GM18870 (cell line): ENCODE measurements at regions not wholly inside any gene's neighbourhood (a gene's known extent, or its start where the extent isn't known, plus 50 kb on each side); places are given as distances from the start of the nearest gene placed in this dataset.

ENCODE experiments used
- ATAC-seq: cut with Tn5 transposase; IDR thresholded peaks from one replicate; pipeline ENCODE4 v1.9.1; 2021; ENCODE audit warnings: moderate library complexity; ENCODE audit not compliant: unreplicated experiment

DNA sequence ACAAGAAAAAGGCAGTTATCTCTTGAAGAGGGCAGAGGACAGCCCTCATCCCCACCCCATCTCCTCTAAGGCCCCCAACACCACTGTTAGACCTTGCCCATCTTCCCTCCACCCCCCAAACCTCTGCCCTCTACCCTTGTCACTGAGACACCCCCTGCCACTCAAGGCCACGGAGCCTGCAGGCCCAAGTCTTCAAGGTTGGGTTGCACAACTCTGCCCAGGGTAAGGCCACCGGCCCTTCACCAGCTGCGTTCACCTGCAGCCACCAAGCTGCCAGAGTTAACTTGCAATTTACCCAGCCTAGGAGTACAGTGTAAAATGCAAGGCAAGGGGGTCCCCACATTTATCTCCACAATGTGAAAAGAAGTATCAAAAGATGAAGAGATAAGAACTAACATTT, 128.7 kb upstream of the PKDCC start:
- ATAC-seq: no peak

DNA sequence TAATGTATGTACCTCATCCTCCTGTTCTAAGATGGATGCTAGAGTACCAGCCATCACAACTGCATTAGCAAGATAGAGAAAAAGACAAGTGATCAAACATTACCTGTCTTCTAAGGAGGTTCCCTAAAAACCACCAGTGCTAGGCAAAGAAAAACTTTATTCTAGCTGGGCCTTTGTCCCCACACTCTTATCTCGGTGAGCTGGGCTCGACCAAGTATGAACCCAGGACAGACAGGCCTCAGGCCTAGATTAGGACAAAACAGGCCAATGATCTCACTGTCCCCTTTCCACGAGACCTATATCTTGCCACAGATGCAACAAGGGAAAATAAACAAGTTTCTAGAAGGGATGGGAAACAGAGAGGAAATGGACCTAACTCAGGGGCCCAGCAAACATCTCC, 127.6 kb upstream of the PKDCC start:
- no peak for ATAC-seq

GRCh38 chr2:41920812-41921211, 127.0 kb upstream of the PKDCC start:
- no peak for ATAC-seq

- no peak for ATAC-seq
Measured at GRCh38 chr2:41922177-41922576, 125.6 kb upstream of the PKDCC start.

GRCh38 chr2:41923156-41923786, 124.5 kb upstream of the PKDCC start:
- no peak for ATAC-seq

GRCh38 chr2:41924024-41924423, 123.8 kb upstream of the PKDCC start:
- no peak for ATAC-seq

DNA sequence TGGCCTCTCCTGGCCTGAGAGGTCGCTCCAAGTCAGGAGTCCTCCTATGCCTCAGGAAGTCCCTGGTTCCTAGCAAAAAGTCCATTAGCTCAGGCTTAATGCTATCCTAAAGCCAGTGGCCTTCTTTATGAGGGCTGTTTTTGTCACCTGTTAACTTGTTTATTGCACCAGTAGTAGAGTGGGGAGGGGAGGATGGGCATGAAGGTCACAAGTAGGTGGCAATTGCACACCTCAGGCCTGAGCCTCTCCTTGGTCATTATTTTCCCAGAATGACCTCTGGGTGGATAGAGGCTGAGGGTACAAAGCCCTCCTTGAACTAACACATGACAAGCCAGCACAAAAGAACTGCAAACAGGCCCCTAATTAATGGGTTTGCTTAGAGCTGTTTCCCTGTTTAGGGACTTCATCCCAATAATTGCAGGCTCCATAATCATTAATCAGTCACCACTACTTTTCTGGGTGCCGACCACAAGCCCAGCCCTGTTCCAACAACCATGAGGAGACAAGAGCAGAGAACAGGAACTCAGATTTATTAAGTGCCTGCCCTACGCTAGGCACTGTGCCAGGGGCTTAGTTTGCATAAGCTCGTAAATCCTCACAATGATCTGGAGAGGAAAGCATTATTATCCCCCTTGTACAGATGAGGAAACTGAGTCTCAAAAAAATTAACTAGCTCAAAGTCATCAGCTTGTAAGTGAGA, 123.0 kb upstream of the PKDCC start:
- ATAC-seq: no peak

DNA sequence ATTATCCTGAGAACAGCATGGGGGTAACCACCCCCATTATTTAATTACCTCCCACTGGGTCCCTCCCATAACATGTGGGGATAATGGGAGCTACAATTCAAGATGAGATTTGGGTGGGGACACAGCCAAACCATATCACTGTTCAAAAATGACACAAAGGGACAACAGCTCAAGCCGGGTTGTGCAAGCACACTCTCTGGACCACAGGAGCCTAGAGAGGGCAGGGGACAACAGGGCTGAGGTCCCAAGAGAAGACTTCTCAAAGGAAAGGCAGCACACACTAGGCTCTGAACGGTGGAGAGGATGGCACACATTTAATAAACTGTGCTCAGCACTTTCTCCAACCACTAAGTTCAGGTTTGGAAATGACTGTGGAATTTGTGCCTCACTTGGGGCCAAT, 122.1 kb upstream of the PKDCC start:
- no peak for ATAC-seq

DNA sequence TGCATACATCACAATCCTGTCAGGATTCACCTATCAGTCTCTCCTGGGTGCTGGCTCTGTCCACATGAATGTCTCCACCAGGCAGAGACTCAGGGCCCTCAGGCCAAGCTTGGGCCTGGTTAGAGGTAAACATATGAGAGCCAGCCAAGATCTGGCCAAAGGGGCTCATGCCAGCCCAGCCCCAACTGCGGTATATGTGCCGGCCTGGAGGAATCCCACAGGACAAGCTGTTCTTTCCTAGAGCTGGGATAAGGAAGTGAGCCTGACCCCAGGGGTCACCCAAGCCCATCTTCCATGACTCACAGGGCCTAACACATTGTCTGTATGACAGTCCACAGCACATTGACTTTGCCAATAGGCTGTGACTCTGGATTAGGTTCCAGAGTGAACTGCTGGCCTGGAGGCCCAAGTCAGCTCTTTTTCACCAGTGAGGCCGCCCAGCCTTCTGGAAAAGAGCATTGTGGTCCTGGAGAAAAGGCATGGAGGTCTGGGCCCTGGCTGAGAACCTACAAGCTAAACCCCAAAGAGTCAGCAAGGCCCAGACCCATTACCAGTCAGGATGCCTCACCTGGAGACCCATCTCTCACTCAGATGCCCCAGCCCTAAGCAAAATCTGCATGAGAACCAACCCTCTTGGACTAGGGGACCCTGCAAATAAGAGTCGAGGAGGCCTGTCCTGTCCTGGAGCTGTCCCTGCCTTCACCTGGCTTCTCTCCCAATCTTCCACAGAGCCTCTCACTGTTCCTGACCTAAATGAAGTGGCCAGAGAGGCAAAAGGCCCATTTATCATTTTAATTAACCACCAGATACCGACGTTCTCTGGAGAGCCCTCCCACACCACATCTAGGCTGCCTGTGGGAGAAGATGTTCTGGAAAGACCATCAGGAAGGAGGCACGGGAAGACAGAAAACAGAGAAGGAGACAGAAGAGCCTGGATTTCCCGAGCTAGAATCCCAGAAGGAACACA, 120.9 kb upstream of the PKDCC start:
- no peak for ATAC-seq

DNA sequence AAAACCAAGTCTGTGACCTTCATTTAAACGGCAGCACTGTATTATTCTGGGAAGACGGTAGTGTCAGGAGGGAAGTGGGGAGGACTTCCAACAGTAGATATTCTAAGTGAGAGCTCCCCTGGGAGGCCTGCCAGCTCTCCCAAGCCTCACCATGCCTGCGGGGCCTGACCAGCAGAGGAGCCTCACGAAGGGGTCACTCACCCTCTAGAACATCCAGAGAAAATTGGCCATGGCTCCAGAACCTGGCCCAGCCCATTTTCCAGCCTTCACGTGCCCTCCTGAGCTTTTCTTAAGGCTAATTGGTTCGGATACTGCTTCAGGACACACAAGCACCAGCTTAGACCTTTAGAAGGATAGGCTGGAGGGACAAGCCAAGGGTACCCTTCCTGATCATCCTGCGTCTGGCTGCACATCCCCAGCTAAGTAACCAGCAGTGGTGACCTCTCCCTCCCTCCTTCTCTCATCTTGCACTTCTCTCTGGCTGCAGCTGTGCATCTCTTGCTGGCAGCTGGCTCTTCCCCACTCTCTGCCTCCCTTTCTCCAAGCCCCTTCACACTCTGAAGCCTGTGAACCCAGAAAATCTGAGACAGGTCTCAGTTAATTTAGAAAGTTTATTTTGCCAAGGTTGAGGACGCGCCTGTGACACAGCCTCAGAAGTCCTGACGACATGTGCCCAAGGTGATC, 120.1 kb upstream of the PKDCC start:
- no peak for ATAC-seq

- no peak for ATAC-seq
Measured at GRCh38 chr2:41928526-41928925, 119.3 kb upstream of the PKDCC start.

- ATAC-seq: no peak
Measured at GRCh38 chr2:41930807-41931566, 116.8 kb upstream of the PKDCC start.

DNA sequence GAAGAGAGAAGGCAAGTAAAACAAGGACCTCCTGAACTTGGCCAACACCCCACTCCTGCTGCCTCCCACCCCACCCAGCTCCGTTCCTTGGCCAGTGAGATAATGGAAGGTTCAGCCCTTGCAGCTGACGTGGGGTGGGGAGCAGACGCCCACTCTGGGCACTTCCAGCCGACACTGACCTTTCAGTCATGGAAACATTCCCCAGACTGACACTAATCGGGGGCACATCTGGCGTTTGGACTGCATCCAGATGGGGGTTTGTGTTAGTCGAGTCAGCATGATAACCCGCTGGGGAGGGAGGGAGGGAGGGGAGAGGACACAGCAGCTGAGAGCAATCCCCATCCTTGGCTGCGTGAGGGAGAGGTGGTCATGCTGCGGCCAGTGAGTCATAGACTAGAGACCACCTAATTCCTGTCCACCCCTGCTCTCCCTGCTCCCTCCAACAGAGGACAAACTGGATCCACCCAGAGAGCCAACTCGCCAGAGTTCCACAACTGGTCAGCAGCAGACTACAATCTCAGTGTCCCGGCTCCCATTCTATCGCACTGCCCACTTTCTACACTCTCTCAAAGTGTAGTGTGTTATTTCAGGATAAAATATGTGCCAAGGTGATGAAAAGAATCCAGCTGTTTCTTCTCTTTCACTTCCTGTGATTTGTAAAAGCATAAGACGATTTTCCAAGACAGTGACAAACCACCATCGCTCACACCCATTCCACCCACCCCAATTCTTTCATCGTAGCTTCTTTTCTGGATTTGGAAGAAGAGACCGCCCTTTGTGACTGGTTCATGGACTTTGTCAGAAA, 115.4 kb upstream of the PKDCC start:
- ATAC-seq: no peak

DNA sequence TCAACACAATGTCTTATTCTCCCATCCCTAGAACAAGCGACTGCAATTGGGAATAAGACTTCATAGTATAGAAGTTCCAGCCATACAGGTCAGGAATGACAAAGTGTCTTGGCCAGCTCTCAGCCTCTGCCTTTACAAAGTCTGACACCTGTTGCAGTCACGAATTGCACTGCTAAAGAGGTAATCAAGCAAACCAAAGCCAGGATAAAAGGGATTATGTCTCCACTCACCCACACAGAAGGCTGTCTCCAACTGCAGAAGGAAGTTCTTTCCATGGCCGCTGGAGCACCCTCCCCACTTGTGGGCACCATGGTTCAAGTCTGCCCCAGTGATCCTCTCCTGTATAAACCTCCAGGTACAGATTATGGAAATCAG, 114.8 kb upstream of the PKDCC start:
- no peak for ATAC-seq

DNA sequence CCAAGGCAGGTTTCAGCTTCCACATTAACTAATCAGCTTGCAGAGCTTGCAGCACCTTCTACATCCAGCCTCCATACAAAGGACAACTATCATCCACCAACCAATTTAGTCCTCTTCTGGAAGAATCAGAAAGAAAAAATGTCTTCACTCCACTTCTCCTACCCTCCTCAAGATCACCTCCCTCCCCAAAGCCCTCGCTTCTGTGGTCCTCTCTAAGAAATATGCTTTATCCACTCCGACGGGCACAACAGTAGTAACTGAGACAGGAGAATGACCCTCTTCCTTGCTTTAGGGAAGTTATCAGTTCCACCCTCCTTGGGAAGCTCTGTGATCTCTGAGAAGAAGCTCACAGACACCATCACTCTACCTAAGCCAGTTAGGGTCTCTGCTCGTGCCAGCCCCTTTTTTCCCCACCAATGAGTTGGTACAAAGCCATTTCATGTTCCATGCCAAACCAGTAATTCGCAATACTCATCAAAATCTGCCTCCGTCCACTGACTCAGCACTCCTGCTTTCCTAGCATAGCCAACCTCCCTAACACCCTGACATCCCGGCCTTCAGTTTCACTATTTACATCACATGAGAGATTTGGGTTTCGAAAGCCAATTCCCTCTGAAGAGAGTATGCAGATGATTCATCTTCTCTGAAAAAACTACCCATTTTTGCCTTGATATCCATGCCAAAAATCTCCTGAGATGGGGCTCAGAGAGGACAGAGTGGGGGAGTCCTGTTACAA, 114.1 kb upstream of the PKDCC start:
- no peak for ATAC-seq

GRCh38 chr2:41934329-41934958, 113.4 kb upstream of the PKDCC start:
- no peak for ATAC-seq

GRCh38 chr2:41935002-41935401, 112.8 kb upstream of the PKDCC start:
- ATAC-seq: no peak

DNA sequence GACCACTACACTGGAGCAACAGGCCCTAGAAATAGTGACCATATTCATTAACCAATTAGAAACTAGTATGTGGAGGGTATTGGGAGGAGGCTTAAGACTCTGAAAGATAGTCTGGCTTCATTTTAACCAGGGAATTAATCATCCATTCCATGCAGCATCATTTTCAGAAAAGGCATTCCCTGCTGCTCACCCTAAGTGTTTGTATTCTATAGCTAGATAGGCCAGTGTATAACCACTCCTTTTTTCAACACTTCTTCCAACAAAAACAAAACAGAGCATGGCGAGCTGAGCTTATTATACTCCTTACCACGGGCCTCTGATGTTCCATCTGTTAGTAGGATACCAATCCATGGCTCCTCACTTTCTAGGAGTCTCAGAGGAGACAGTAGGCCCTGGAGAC, 112.0 kb upstream of the PKDCC start:
- no peak for ATAC-seq
